Heart left ventricle (tissue), 16 donors: ENCODE measurements at regions not wholly inside any gene's neighbourhood (a gene's known extent, or its start where the extent isn't known, plus 50 kb on each side); places are given as distances from the start of the nearest gene placed in this dataset.

Experiments used
- ATAC-seq, 4 donors: fragments of 200-7000 bp; cut with Tn5 transposase; one replicate each; pipeline ENCODE4 v1.9.1; 2020 to 2022; ENCODE audit warnings: moderate library complexity in 4 of 4, mild to moderate bottlenecking in 3 of 4, moderate number of reproducible peaks in 1 of 4
- DNase-seq, 5 donors: peaks; one replicate each; pipeline ENCODE4 v3.0.0-alpha.2; 2020
- H3K27ac ChIP-seq, 12 donors: fragments of 200-600 bp; sonication (generic) in 4 of 12; one replicate each; pipeline versions ENCODE4 v1.5.0 to v1.8.0; 2016 to 2022; ENCODE audit warnings: mild to moderate bottlenecking in 2 of 12
- H3K27me3 ChIP-seq, 9 donors: fragments of 200-600 bp; sonication (generic) in 2 of 9; one replicate each; pipeline versions ENCODE4 v1.5.1 to v1.8.0; 2016 to 2022; ENCODE audit warnings: mild to moderate bottlenecking in 3 of 9
- H3K36me3 ChIP-seq, 9 donors: fragments of 200-600 bp; sonication (generic) in 2 of 9; one replicate each; pipeline versions ENCODE4 v1.5.0 to v1.8.0; 2018 to 2022; ENCODE audit warnings: mild to moderate bottlenecking in 2 of 9
- H3K4me1 ChIP-seq, 12 donors: fragments of 200-600 bp; sonication (generic) in 4 of 12; one replicate each; pipeline versions ENCODE4 v1.5.0 to v1.8.0; 2016 to 2022; ENCODE audit warnings: mild to moderate bottlenecking in 3 of 12
- H3K4me3 ChIP-seq, 12 donors: fragments of 200-600 bp; sonication (generic) in 4 of 12; one replicate each; pipeline versions ENCODE4 v1.5.0 to v1.8.0; 2017 to 2022; ENCODE audit warnings: mild to moderate bottlenecking in 9 of 12, moderate library complexity in 4 of 12
- H3K9me3 ChIP-seq, 12 donors: fragments of 200-600 bp; sonication (generic) in 4 of 12; one replicate each; pipeline versions ENCODE4 v1.5.0 to v1.8.0; 2016 to 2022; ENCODE audit warnings: mild to moderate bottlenecking in 1 of 12
- POLR2A ChIP-seq, 2 donors: fragments of 450-650 bp; IDR thresholded peaks; one replicate each; pipeline ENCODE4 v1.6.1; 2017; ENCODE audit warnings: antibody characterized with exemption in 2 of 2, mild to moderate bottlenecking in 2 of 2, moderate library complexity in 2 of 2
- WGBS, 4 donors: extraction: QIAGEN DNeasy Blood & Tissue Kit in 2 of 4; methylation state at CpG; one replicate each; pipeline versions ENCODE4 v1.1.5 to v1.1.7; 2013 to 2018; 5-methylcytosine and 5-hydroxymethylcytosine counted together
- intact Hi-C, 10 donors: fragments of 100-400 bp; cut with DNase I; formaldehyde crosslinking; loops; one replicate each; pipeline versions ENCODE4 v1.11.1 to v1.14.2; 2022
- TF ChIP-seq, protein P1 (sequence below), 12 donors: fragments of 200-600 bp; sonication (generic) in 4 of 12; IDR thresholded peaks; one replicate each; pipeline versions ENCODE4 v1.5.0 to v1.8.0; 2018 to 2022; ENCODE audit warnings: antibody characterized with exemption in 12 of 12, mild to moderate bottlenecking in 5 of 12
- donor health status: ischemic (EF 13 %, LVEDD 7.1; RV severe dilation, severe dysfunction).
- donor health status: healthy with polysubstance abuse.
- donor health status: DM: no; HTN: yes; CAD: no.
- donor health status: DM: no; HTN: no; CAD: no.
- donor health status: ischemic (EF 25% LVEDD 6.9; RV normal size, moderate dysfunction).
- donor health status: ischemic (EF 25% LVEDD 5.7; RV mildly dilated, moderate dysfunction).
- donor health status: healthy.
- donor health status: DM: yes; HTN: yes; CAD: no.
- donor health status: ischemic (EF 35%, LVEDD 5.7; RV mildly dilated, moderate dysfunction).
- donor health status: nonischemic (EF 11% LVEDD 7.7; RV severe dilation, severe dysfunction).
- donor health status: DM: yes; HTN: yes; CAD: no.
- donor health status: PGD.
- donor health status: ischemic (EF 29% LVEDD 5.4; RV normal size, mild dysfunction).
- donor health status: nonischemic (EF 23%, LVEDD 6.1; RV moderate dilation, normal function).

GRCh38 chr5:130580264-130580663 is 584.8 kb downstream of the HINT1 start:
- ATAC-seq, result no peak
- no peak overlapping the region for H3K4me3 ChIP-seq
- H3K27ac ChIP-seq, result no peak overlapping the region
- no peaks in the 10 kb centered on the region for H3K27me3 ChIP-seq
- peaks cover 0 to 17% (median 0%) of the 10 kb centered on the region in 12 donors for H3K9me3 ChIP-seq
- no peaks in the 10 kb centered on the region for H3K4me1 ChIP-seq
- 66 to 86% (median 69%) methylated on average over 2 of the region's 2 CpGs for WGBS, 4 donors
- H3K36me3 ChIP-seq, result no peaks in the 10 kb centered on the region
- DNase-seq, result no peak
- intact Hi-C loops, result no loop called here
- TF ChIP-seq, protein P1, sequence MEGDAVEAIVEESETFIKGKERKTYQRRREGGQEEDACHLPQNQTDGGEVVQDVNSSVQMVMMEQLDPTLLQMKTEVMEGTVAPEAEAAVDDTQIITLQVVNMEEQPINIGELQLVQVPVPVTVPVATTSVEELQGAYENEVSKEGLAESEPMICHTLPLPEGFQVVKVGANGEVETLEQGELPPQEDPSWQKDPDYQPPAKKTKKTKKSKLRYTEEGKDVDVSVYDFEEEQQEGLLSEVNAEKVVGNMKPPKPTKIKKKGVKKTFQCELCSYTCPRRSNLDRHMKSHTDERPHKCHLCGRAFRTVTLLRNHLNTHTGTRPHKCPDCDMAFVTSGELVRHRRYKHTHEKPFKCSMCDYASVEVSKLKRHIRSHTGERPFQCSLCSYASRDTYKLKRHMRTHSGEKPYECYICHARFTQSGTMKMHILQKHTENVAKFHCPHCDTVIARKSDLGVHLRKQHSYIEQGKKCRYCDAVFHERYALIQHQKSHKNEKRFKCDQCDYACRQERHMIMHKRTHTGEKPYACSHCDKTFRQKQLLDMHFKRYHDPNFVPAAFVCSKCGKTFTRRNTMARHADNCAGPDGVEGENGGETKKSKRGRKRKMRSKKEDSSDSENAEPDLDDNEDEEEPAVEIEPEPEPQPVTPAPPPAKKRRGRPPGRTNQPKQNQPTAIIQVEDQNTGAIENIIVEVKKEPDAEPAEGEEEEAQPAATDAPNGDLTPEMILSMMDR (IDR thresholded peaks at IDR 0.05), result no peak
- TF ChIP-seq POLR2A (IDR thresholded peaks at IDR 0.05), result no peak

DNA sequence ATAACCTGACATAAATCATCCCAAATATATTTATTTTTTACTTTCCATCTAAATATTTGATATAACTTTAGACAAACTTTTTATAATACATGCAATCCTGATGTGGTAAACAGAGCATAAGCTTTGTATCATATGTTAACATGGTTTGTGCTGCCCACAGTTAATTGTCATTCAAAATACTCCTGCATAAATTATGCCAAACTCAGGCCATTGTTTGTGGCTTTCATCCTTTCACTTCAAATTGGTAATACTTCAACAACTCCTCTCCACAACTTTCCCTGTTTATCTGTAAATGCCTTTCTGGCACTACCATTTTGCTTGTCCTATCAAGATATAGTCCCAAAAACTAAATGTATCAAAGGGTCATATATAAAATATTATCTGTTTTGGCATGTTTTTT is 586.7 kb downstream of the HINT1 start:
- intact Hi-C loops, result no loop called here
- no peaks in the 10 kb centered on the region for H3K4me1 ChIP-seq

DNA sequence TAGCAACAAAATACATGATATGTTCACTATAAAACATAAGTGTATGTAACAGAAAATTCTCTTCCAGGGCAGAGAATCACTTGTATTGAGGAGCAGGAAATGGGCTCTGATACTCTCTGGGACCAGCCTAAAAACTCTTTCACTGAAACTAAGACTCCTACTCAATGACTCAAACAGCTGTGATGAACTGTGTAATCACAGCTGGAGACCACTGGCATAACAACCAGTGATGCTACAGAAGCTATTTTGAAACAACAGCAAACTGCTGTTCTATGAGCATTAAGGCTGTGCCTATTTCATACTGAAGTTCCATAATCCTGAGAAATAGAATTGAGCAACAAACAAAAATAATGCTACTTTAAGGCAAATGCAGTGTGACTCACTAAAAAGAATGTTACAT is 594.0 kb downstream of the HINT1 start:
- ATAC-seq (peak in 1 of 4 donors; percentile 47), DNase-seq (no peak)
- Histone ChIP-seq H3K4me3 (no peak overlapping the region), H3K36me3 (no peaks in the 10 kb centered on the region), H3K27me3 (no peaks in the 10 kb centered on the region), H3K4me1 (no peaks in the 10 kb centered on the region), H3K27ac (no peak overlapping the region), H3K9me3 (peaks cover 0 to 4% (median 0%) of the 10 kb centered on the region in 12 donors)
- intact Hi-C loops, result no loop called here
- TF ChIP-seq, protein P1 (IDR thresholded peaks at IDR 0.05), result no peak
- no peak for TF ChIP-seq POLR2A (IDR thresholded peaks at IDR 0.05)

More for the DNA sequence above, 586.7 kb downstream of the HINT1 start:
- H3K27me3 ChIP-seq, result no peaks in the 10 kb centered on the region
- peaks cover 0 to 17% (median 0%) of the 10 kb centered on the region in 12 donors for H3K9me3 ChIP-seq
- DNase-seq, result no peak
- no peak overlapping the region for H3K27ac ChIP-seq
- no peak overlapping the region for H3K4me3 ChIP-seq
- ATAC-seq, result no peak
- TF ChIP-seq POLR2A (IDR thresholded peaks at IDR 0.05), result no peak
- TF ChIP-seq, protein P1 (IDR thresholded peaks at IDR 0.05), result no peak
- H3K36me3 ChIP-seq, result no peaks in the 10 kb centered on the region

DNA sequence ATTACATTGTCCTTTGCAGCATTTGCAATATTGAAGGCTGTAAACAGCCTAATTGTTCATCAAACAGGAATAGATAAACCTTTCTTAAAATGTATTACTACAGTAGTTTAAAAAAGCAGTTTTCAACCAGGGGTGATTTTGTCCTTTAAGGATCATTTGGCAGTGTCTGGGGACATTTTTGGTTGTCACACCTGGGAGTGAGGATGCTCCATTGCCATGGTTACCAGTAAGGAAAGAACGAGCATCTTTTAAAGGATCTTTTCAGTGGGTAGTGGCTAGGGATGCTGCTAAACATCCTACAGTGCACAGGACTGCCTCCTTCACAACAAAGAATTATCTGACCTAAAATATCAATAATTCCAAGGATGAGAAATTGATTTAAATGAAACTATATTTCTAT is 596.3 kb downstream of the HINT1 start:
- WGBS, 4 donors, result 60 to 76% (median 68%) methylated on average over 1 of the region's 1 CpG
- intact Hi-C loops, result no loop called here
- ATAC-seq, result no peak
- no peaks in the 10 kb centered on the region for H3K9me3 ChIP-seq
- no peak overlapping the region for H3K27ac ChIP-seq
- no peaks in the 10 kb centered on the region for H3K36me3 ChIP-seq
- H3K4me1 ChIP-seq, result no peaks in the 10 kb centered on the region
- DNase-seq, result no peak
- no peak for TF ChIP-seq POLR2A (IDR thresholded peaks at IDR 0.05)
- TF ChIP-seq, protein P1 (IDR thresholded peaks at IDR 0.05), result no peak
- H3K4me3 ChIP-seq, result no peak overlapping the region
- H3K27me3 ChIP-seq, result no peaks in the 10 kb centered on the region
